ENCODE measurements at regions not wholly inside any gene's neighbourhood (a gene's known extent, or its start where the extent isn't known, plus 50 kb on each side); places are given as distances from the start of the nearest gene placed in this dataset.

GRCh38 chr4:54554339-54554990 is 103.3 kb upstream of the KIT start:
- CTCF ChIA-PET (ENCODE audit: low intra/inter-chr PET ratio), result no interaction called here
- ATAC-seq (no peak), DNase-seq (ENCODE audit: extremely low read depth in 1 of 4, low spot score in 3 of 4) (no peak), FAIRE-seq (no peak)
- Histone ChIP-seq H4K20me1 (replicated peaks; ENCODE audit: control insufficient read depth, insufficient read depth, low read length) (no peaks in the 10 kb centered on the region; the same call in 1 of the 2 replicates), H3K4me1 (replicated peaks in 1 of 2; ENCODE audit: control insufficient read depth in 2 of 2, insufficient read depth in 2 of 2, low read length in 2 of 2) (peaks cover 0 to 6% of the 10 kb centered on the region in 2 experiments; a peak in 1 of 5 replicates), H3K27ac (ENCODE audit: extremely low read depth, low read depth, low read length) (no peak overlapping the region), H3K4me3 (no peak overlapping the region), H3K79me2 (ENCODE audit: control insufficient read depth, insufficient read depth, low read length) (no peaks in the 10 kb centered on the region), H3K9me3 (replicated peaks; ENCODE audit: control insufficient read depth, insufficient read depth, low read depth, low read length) (no peaks in the 10 kb centered on the region), H3K9ac (ENCODE audit: insufficient read depth in 1 of 2, low read depth in 2 of 2, low read length in 2 of 2) (no peak overlapping the region), H3K36me3 (ENCODE audit: control insufficient read depth, insufficient read depth, low read length) (no peaks in the 10 kb centered on the region), H3K9me1 (ENCODE audit: control insufficient read depth, insufficient read depth, low read length) (no peaks in the 10 kb centered on the region), H2AFZ (ENCODE audit: low read depth, low read length) (no peak overlapping the region), H3K27me3 (ENCODE audit: control insufficient read depth in 2 of 2, insufficient read depth in 2 of 2, low read length in 2 of 2) (no peaks in the 10 kb centered on the region), H3K4me2 (ENCODE audit: insufficient read depth, low read length) (no peak overlapping the region)
- POLR2A ChIA-PET, result interaction anchor here (1.3 to 1.4 kb wide), 2 partner anchors 11 to 17 kb away, joined by 3 read pairs; no protein-coding TSS in a partner anchor
- in situ Hi-C loops (cut with MboI), result no loop called here
- BruUV-seq (replicated peaks), result no TSS peak
- WGBS (ENCODE audit: insufficient coverage, low coverage, missing lambda C conversion rate), result 72% methylated on average over 9 of the region's 9 CpGs
- TF ChIP-seq ADNP (tag; IDR thresholded peaks at IDR 0.05), result no peak
- no peak for TF ChIP-seq HCFC1 (IDR thresholded peaks at IDR 0.05; ENCODE audit: low read depth, low read length)
- no peak for TF ChIP-seq FOXK2 (conservative IDR thresholded peaks at IDR 0.05 in 1 of 2, IDR thresholded peaks at IDR 0.05 in 1 of 2; ENCODE audit: low read depth in 2 of 2)
- no peak for TF ChIP-seq DACH1 (IDR thresholded peaks at IDR 0.05; ENCODE audit: partially characterized antibody)
- TF ChIP-seq MCM7 (IDR thresholded peaks at IDR 0.05), result no peak
- TF ChIP-seq MCM5 (IDR thresholded peaks at IDR 0.05; ENCODE audit: low read depth), result no peak
- TF ChIP-seq CHCHD3 (CRISPR knock-in tag; IDR thresholded peaks at IDR 0.05), result no peak
- TF ChIP-seq, protein P1, sequence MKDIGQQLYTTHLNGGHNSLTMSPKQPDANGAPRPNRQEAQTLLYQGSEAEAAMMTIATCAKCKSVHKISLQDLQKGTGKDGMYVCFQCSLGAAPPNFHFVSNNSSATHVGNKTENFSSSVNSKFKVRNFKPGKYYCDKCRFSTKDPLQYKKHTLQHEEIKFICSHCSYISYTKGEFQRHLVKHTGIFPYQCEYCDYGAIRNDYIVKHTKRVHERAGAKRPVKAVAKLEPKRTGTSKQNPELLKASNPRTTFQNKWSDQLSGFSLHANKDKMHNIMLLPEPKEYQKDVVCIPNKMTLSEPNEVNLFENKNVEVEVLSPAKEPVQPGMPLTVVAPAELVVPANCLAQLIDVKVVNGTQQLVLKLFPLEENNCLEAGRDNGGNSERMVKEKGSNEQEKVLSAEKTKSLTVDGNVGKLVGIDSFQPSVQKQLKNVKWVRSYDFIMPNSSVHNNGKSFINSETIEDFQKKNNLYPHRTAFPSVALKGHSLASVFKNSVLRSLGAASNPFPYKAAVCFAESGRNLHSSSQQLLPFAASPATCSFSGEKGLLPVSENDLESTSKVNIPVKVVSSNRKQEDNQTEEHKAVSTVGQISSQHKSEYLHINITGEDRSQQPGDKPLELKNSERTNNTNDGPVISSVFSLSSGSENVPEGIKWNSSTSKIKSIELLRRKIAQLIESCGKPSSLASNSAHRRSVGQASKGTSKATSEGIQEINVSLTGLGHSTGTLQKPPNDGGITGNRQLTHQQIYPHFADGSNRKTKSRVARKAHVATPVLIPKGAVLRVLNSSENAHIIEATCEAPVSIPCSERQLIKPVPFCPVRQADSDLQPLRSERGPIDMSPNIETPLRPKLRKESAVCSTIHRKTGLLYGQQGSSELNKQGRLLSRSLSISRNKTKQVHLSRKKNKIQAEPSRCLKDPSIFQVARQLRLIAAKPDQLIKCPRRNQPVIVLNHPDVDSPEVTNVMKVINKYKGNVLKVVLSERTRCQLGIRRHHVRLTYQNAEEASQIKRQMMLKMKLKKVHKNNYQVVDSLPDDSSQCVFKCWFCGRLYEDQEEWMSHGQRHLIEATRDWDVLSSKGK (CRISPR knock-in tag; IDR thresholded peaks at IDR 0.05), result no peak
- TF ChIP-seq, protein P2, sequence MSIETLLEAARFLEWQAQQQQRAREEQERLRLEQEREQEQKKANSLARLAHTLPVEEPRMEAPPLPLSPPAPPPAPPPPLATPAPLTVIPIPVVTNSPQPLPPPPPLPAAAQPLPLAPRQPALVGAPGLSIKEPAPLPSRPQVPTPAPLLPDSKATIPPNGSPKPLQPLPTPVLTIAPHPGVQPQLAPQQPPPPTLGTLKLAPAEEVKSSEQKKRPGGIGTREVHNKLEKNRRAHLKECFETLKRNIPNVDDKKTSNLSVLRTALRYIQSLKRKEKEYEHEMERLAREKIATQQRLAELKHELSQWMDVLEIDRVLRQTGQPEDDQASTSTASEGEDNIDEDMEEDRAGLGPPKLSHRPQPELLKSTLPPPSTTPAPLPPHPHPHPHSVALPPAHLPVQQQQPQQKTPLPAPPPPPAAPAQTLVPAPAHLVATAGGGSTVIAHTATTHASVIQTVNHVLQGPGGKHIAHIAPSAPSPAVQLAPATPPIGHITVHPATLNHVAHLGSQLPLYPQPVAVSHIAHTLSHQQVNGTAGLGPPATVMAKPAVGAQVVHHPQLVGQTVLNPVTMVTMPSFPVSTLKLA (conservative IDR thresholded peaks at IDR 0.05), result no peak
- intact Hi-C loops (cut with micrococcal nuclease), result no loop called here
